ENCODE measurements at regions not wholly inside any gene's neighbourhood (a gene's known extent, or its start where the extent isn't known, plus 50 kb on each side); places are given as distances from the start of the nearest gene placed in this dataset.

DNA sequence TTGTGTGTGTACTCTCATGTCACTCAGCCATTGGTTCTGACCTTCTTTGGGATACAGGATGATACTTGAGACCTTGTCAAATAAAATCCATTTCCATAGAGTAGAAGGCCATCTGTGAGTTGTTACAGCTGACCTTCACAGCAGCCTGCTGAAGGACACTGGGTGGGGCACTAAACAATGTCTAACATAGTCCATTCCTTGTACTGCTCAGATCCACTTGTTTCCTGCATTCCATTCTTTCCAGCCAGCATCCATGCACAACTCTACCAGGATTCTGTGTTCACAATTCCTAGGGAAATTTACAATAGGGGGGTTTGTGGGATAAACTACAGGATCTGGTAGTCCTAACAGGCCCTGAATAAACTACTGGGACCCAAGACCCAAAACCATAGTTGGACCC, 286.4 kb downstream of the RASEF start:
- no peak overlapping the region for H2AFZ ChIP-seq (ENCODE audit: low read depth, low read length)
- FAIRE-seq, result no peak
- no peaks in the 10 kb centered on the region for H3K79me2 ChIP-seq (ENCODE audit: control insufficient read depth, insufficient read depth, low read length)
- BruUV-seq (replicated peaks), result no TSS peak
- no peak overlapping the region for H3K27ac ChIP-seq (ENCODE audit: extremely low read depth, low read depth, low read length)
- no peaks in the 10 kb centered on the region for H3K27me3 ChIP-seq (ENCODE audit: control insufficient read depth in 2 of 2, insufficient read depth in 2 of 2, low read length in 2 of 2)
- in situ Hi-C loops (cut with MboI) (no loop called here), intact Hi-C loops (cut with micrococcal nuclease) (no loop called here)
- H4K20me1 ChIP-seq (replicated peaks; ENCODE audit: control insufficient read depth, insufficient read depth, low read length), result no peaks in the 10 kb centered on the region
- POLR2A ChIA-PET, result no interaction called here
- no peak for DNase-seq (ENCODE audit: extremely low read depth in 1 of 4, low spot score in 3 of 4)
- H3K4me3 ChIP-seq, result no peak overlapping the region
- CTCF ChIA-PET (ENCODE audit: low intra/inter-chr PET ratio), result no interaction called here
- no peak for TF ChIP-seq PRPF4 (IDR thresholded peaks at IDR 0.05; ENCODE audit: insufficient read depth, low read depth, low read length, poor library complexity, severe bottlenecking)
- no peak for TF ChIP-seq TCFL5 (CRISPR knock-in tag; conservative IDR thresholded peaks at IDR 0.05)
- TF ChIP-seq, protein P1, sequence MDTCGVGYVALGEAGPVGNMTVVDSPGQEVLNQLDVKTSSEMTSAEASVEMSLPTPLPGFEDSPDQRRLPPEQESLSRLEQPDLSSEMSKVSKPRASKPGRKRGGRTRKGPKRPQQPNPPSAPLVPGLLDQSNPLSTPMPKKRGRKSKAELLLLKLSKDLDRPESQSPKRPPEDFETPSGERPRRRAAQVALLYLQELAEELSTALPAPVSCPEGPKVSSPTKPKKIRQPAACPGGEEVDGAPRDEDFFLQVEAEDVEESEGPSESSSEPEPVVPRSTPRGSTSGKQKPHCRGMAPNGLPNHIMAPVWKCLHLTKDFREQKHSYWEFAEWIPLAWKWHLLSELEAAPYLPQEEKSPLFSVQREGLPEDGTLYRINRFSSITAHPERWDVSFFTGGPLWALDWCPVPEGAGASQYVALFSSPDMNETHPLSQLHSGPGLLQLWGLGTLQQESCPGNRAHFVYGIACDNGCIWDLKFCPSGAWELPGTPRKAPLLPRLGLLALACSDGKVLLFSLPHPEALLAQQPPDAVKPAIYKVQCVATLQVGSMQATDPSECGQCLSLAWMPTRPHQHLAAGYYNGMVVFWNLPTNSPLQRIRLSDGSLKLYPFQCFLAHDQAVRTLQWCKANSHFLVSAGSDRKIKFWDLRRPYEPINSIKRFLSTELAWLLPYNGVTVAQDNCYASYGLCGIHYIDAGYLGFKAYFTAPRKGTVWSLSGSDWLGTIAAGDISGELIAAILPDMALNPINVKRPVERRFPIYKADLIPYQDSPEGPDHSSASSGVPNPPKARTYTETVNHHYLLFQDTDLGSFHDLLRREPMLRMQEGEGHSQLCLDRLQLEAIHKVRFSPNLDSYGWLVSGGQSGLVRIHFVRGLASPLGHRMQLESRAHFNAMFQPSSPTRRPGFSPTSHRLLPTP (IDR thresholded peaks at IDR 0.05; ENCODE audit: borderline replicate concordance, extremely low read depth, insufficient read length), result no peak
- TF ChIP-seq, protein P2, sequence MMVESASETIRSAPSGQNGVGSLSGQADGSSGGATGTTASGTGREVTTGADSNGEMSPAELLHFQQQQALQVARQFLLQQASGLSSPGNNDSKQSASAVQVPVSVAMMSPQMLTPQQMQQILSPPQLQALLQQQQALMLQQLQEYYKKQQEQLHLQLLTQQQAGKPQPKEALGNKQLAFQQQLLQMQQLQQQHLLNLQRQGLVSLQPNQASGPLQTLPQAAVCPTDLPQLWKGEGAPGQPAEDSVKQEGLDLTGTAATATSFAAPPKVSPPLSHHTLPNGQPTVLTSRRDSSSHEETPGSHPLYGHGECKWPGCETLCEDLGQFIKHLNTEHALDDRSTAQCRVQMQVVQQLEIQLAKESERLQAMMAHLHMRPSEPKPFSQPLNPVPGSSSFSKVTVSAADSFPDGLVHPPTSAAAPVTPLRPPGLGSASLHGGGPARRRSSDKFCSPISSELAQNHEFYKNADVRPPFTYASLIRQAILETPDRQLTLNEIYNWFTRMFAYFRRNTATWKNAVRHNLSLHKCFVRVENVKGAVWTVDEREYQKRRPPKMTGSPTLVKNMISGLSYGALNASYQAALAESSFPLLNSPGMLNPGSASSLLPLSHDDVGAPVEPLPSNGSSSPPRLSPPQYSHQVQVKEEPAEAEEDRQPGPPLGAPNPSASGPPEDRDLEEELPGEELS (CRISPR knock-in tag; IDR thresholded peaks at IDR 0.05; ENCODE audit: borderline replicate concordance), result no peak
- no peak for TF ChIP-seq TAF7 (tag; IDR thresholded peaks at IDR 0.05)
- TF ChIP-seq EGR1 (conservative IDR thresholded peaks at IDR 0.05), result no peak
- H3K9me1 ChIP-seq (ENCODE audit: control insufficient read depth, insufficient read depth, low read length), result no peaks in the 10 kb centered on the region
- H3K4me2 ChIP-seq (ENCODE audit: insufficient read depth, low read length), result no peak overlapping the region
- H3K9me3 ChIP-seq (replicated peaks; ENCODE audit: control insufficient read depth, insufficient read depth, low read depth, low read length), result no peaks in the 10 kb centered on the region
- no peak overlapping the region for H3K9ac ChIP-seq (ENCODE audit: insufficient read depth in 1 of 2, low read depth in 2 of 2, low read length in 2 of 2)
- ATAC-seq, result no peak
- H3K36me3 ChIP-seq (ENCODE audit: control insufficient read depth, insufficient read depth, low read length), result no peaks in the 10 kb centered on the region
- H3K4me1 ChIP-seq (replicated peaks in 1 of 2; ENCODE audit: control insufficient read depth in 2 of 2, insufficient read depth in 2 of 2, low read length in 2 of 2), result no peaks in the 10 kb centered on the region

All from K562 (cell line).